ENCODE measurements at regions not wholly inside any gene's neighbourhood (a gene's known extent, or its start where the extent isn't known, plus 50 kb on each side); places are given as distances from the start of the nearest gene placed in this dataset.

- TF ChIP-seq ZNF687 (IDR thresholded peaks at IDR 0.05) (peak; percentile 79; the same call in 1 of the 2 replicates), ZBTB4 (CRISPR knock-in tag; IDR thresholded peaks at IDR 0.05) (peak; percentile 83), SMAD1 (IDR thresholded peaks at IDR 0.05; ENCODE audit: low read depth, partially characterized antibody) (no peak), HDAC6 (IDR thresholded peaks at IDR 0.05; ENCODE audit: unreplicated experiment) (no peak), IKZF1 (conservative IDR thresholded peaks at IDR 0.05) (0 out of 2 replicates have a peak, but pooled peaks have one; percentile 52), TCF3 (IDR thresholded peaks at IDR 0.05; ENCODE audit: borderline replicate concordance, insufficient read depth, low read depth, low read length) (peak; percentile 46; the same call in 1 of the 2 replicates), CBFB (IDR thresholded peaks at IDR 0.05; ENCODE audit: low read depth) (peak; percentile 95), ATF7 (IDR thresholded peaks at IDR 0.05; ENCODE audit: low read depth) (peak; percentile 57), CHD1 (IDR thresholded peaks at IDR 0.05; ENCODE audit: low read depth, low read length) (no peak), SUPT20H (IDR thresholded peaks at IDR 0.05; ENCODE audit: borderline replicate concordance, control insufficient read depth, low read depth, low read length) (no peak), NR2C2 (IDR thresholded peaks at IDR 0.05; ENCODE audit: borderline replicate concordance, control insufficient read depth, insufficient read length, low read depth) (no peak), PML (IDR thresholded peaks at IDR 0.05; ENCODE audit: low read length) (peak; percentile 99), BRCA1 (IDR thresholded peaks at IDR 0.05; ENCODE audit: low read depth, low read length) (no peak), MTA2 (IDR thresholded peaks at IDR 0.05; ENCODE audit: low read depth) (no peak), SMAD5 (IDR thresholded peaks at IDR 0.05; ENCODE audit: low read depth) (peak; percentile 98), FOXM1 (IDR thresholded peaks at IDR 0.05; ENCODE audit: low read depth, low read length) (no peak), SIX5 (IDR thresholded peaks at IDR 0.05; ENCODE audit: low read depth, low read length, severe bottlenecking) (no peak), PKNOX1 (IDR thresholded peaks at IDR 0.05) (peak; percentile 74), GATAD2B (conservative IDR thresholded peaks at IDR 0.05; ENCODE audit: low read depth) (0 out of 2 replicates have a peak, but pooled peaks have one; percentile 21)
Measured at GRCh38 chr1:148388260-148389026, 94.7 kb downstream of the PPIAL4G start (continued).
